K562 (cell line): ENCODE measurements at regions not wholly inside any gene's neighbourhood (a gene's known extent, or its start where the extent isn't known, plus 50 kb on each side); places are given as distances from the start of the nearest gene placed in this dataset.

Source experiments
- ATAC-seq: fragments of 200-7000 bp; cut with Tn5 transposase; 3 replicates; pipeline ENCODE4 v1.9.1; 2020; ENCODE audit warnings: moderate library complexity
- BruUV-seq: library from RNA; stranded (reverse); fragments of 400-500 nt; replicated peaks from 2 replicates; lab custom pipeline; 2021; lab: Mats Ljungman, UMichigan
- CTCF ChIA-PET: fragments of 300-600 bp; formaldehyde crosslinking; extraction: SDS; loops from one replicate; lab custom pipeline; 2021; ENCODE audit warnings: low intra/inter-chr PET ratio; lab: Yijun Ruan, JAX
- POLR2A ChIA-PET: fragments of 300-600, 350-650 bp; sonication (Branson Sonifier 250); formaldehyde crosslinking; extraction: SDS; loops from one replicate; lab custom pipeline; 2021; ENCODE audit warnings: antibody characterized with exemption, inconsistent platforms; lab: Yijun Ruan, JAX
- DNase-seq, 4 experiments: peaks; one replicate each; pipeline versions ENCODE4 v3.0.0 to v3.0.0-alpha.2; 2011 to 2018; ENCODE audit warnings: low spot score in 3 of 4, mixed read lengths in 3 of 4; ENCODE audit errors: extremely low read depth in 1 of 4
- FAIRE-seq: peaks from 2 replicates; lab custom pipeline; 2011; peaks lifted over from hg19 to GRCh38; lab: Jason Lieb, UNC
- H2AFZ ChIP-seq: 2 replicates; pipeline ENCODE4 v1.6.0; 2011; ENCODE audit warnings: low read depth, low read length, control low read depth, inconsistent platforms
- H3K27ac ChIP-seq: fragments of 200-600 bp; 3 replicates; pipeline ENCODE4 v1.8.0; 2011; ENCODE audit warnings: low read depth, mild to moderate bottlenecking, control low read depth, inconsistent platforms, low read length, moderate library complexity, mixed read lengths; ENCODE audit errors: extremely low read depth
- H3K27me3 ChIP-seq, 2 experiments: fragments of 300-600 bp in 1 of 2; 2 replicates in 1 of 2; 3 replicates in 1 of 2; pipeline versions ENCODE4 v1.6.0 to v1.8.0; 2011; ENCODE audit warnings: inconsistent platforms in 2 of 2, low read length in 2 of 2, mild to moderate bottlenecking in 1 of 2, mixed read lengths in 1 of 2, moderate library complexity in 1 of 2; ENCODE audit not compliant: control insufficient read depth in 2 of 2, insufficient read depth in 2 of 2
- H3K36me3 ChIP-seq: fragments of 300-600 bp; 3 replicates; pipeline ENCODE4 v1.8.0; 2011; ENCODE audit warnings: mild to moderate bottlenecking, low read length, inconsistent platforms; ENCODE audit not compliant: control insufficient read depth, insufficient read depth
- H3K4me1 ChIP-seq, 2 experiments: fragments of 200-600 bp in 1 of 2; replicated peaks in 1 of 2; 2 replicates in 1 of 2; 3 replicates in 1 of 2; pipeline versions ENCODE4 v1.5.1 to v1.8.0; 2011; ENCODE audit warnings: inconsistent platforms in 2 of 2, low read length in 2 of 2, mild to moderate bottlenecking in 1 of 2, mixed read lengths in 1 of 2, moderate library complexity in 1 of 2; ENCODE audit not compliant: control insufficient read depth in 2 of 2, insufficient read depth in 2 of 2
- H3K4me2 ChIP-seq: 2 replicates; pipeline ENCODE4 v1.6.1; 2011; ENCODE audit warnings: low read length, control low read depth, inconsistent platforms, mixed read lengths; ENCODE audit not compliant: insufficient read depth
- H3K4me3 ChIP-seq: fragments of 200-600 bp; sonication (generic), shearing (Covaris generic); 2 replicates; pipeline ENCODE4 v1.5.1; 2016; ENCODE audit warnings: control low read depth, inconsistent platforms
- H3K79me2 ChIP-seq: fragments of 200-600 bp; 3 replicates; pipeline ENCODE4 v1.8.0; 2011; ENCODE audit warnings: low read length, inconsistent platforms; ENCODE audit not compliant: control insufficient read depth, insufficient read depth
- H3K9ac ChIP-seq, 2 experiments: 2 replicates each; pipeline versions ENCODE4 v1.6.0 to v1.6.1; 2011; ENCODE audit warnings: low read depth in 2 of 2, low read length in 2 of 2, control low read depth in 1 of 2, inconsistent platforms in 1 of 2, mild to moderate bottlenecking in 1 of 2, mixed read lengths in 1 of 2; ENCODE audit not compliant: insufficient read depth in 1 of 2
- H3K9me1 ChIP-seq: one replicate; pipeline ENCODE4 v1.6.0; 2011; ENCODE audit warnings: inconsistent platforms, mild to moderate bottlenecking, low read length, moderate library complexity; ENCODE audit not compliant: control insufficient read depth, insufficient read depth
- H3K9me3 ChIP-seq: replicated peaks from 2 replicates; pipeline ENCODE4 v1.5.1; 2011; ENCODE audit warnings: low read depth, low read length, inconsistent platforms; ENCODE audit not compliant: control insufficient read depth, insufficient read depth
- H4K20me1 ChIP-seq: replicated peaks from 2 replicates; pipeline ENCODE4 v1.6.1; 2011; ENCODE audit warnings: low read length, inconsistent platforms, mixed read lengths; ENCODE audit not compliant: control insufficient read depth, insufficient read depth
- FIP1L1 ChIP-seq: fragments of 200-400 bp; formaldehyde crosslinking; IDR thresholded peaks from 2 replicates; pipeline ENCODE4 v1.6.1; 2018; ENCODE audit warnings: mild to moderate bottlenecking, low read depth, low read length; ENCODE audit not compliant: poor library complexity, severe bottlenecking
- KDM4B ChIP-seq, 2 experiments: fragments of 450-650 bp in 1 of 2; sonication (generic) in 1 of 2; IDR thresholded peaks; 2 replicates each; pipeline ENCODE4 v1.6.1; 2016 to 2017; ENCODE audit warnings: borderline replicate concordance in 2 of 2, antibody characterized with exemption in 1 of 2, low read depth in 1 of 2, mild to moderate bottlenecking in 1 of 2
- NCOA4 ChIP-seq: fragments of 450-650 bp; IDR thresholded peaks from 2 replicates; pipeline ENCODE4 v1.6.1; 2018; ENCODE audit warnings: mild to moderate bottlenecking; ENCODE audit not compliant: partially characterized antibody
- PML ChIP-seq: IDR thresholded peaks from 2 replicates; pipeline ENCODE4 v1.6.1; 2012; ENCODE audit warnings: low read length, inconsistent platforms
- SMARCC2 ChIP-seq: fragments of 450-650 bp; IDR thresholded peaks from 2 replicates; pipeline ENCODE4 v1.6.1; 2017; ENCODE audit warnings: antibody characterized with exemption, moderate library complexity, mild to moderate bottlenecking, low read depth
- SP2 ChIP-seq: IDR thresholded peaks from 2 replicates; pipeline ENCODE4 v1.6.1; 2011; ENCODE audit warnings: mild to moderate bottlenecking, low read depth, low read length, moderate library complexity; ENCODE audit not compliant: poor library complexity, severe bottlenecking; ENCODE audit errors: extremely low read depth
- TAF15 ChIP-seq: fragments of 200-400 bp; formaldehyde crosslinking; IDR thresholded peaks from 2 replicates; pipeline ENCODE4 v1.6.1; 2017; ENCODE audit warnings: mild to moderate bottlenecking, low read depth, low read length, moderate library complexity
- TAF7 ChIP-seq: fragments of 450-650 bp; IDR thresholded peaks from 2 replicates; pipeline ENCODE4 v1.6.1; 2016; ENCODE audit warnings: missing genetic modification characterization, missing compliant biosample characterization
- TEAD4 ChIP-seq, 2 experiments: sonication (generic) in 1 of 2; formaldehyde crosslinking in 1 of 2; IDR thresholded peaks; 2 replicates each; pipeline versions ENCODE4 v1.6.1 to v1.8.0; 2012 to 2022; ENCODE audit warnings: borderline replicate concordance in 1 of 2, inconsistent platforms in 1 of 2, low read length in 1 of 2, mild to moderate bottlenecking in 1 of 2, missing genetic modification reagents in 1 of 2
- WGBS: fragments of 100-300 bp; shearing (Covaris generic); methylation state at CpG from one replicate; pipeline ENCODE4 v1.1.6; 2016; ENCODE audit warnings: low coverage, mixed read lengths; ENCODE audit not compliant: insufficient coverage; ENCODE audit errors: missing lambda C conversion rate; 5-methylcytosine and 5-hydroxymethylcytosine counted together
- in situ Hi-C: fragments of 300-500 bp; cut with MboI; formaldehyde crosslinking; loops from 4 replicates; pipeline ENCODE4 v1.15.0; 2018; ENCODE audit warnings: inconsistent platforms, mixed read lengths
- intact Hi-C: fragments of 100-400 bp; cut with micrococcal nuclease; formaldehyde crosslinking; loops from 2 replicates; pipeline ENCODE4 v1.14.2; 2022
- TF ChIP-seq, protein P1 (sequence below): sonication (generic); formaldehyde crosslinking; IDR thresholded peaks from 2 replicates; pipeline ENCODE4 v1.8.1; 2023; ENCODE audit warnings: mild to moderate bottlenecking, missing genetic modification reagents

DNA sequence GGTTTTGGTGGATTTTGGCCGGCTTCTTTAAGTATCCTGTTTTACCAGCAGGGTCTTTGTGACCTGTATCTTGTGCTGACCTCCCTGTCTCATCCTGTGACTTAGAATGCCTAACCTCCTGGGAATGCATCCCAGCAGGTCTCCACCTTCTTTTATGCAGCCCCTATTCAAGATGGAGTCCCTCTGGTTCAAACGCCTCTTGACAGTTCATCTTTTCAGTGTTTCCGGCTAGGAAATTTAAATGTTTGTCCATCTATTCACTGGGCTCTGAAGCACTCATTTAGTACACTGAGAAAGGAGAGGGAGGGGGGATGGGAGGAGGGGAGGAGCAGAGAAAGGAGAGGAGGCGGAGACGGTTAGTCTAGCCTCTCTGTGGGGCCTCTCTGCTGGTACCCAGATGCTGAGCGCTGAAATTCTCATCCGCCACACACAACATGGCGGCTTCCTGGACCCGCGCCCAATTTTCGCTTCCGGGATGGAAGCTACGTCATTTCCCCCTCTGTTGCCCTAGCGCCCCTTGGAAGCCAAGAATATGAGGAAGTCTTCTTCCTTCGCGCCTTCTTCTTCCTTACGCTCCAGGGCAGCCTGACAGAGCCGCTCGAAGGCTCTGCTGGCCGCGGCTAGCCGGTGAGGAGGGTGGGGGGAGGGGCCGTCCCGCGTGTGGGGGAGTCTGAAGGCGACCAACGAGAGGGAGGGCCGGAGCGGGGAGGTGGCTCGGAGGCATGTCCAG lies 69.0 kb upstream of the SYT13 start (continued):
- TF ChIP-seq TAF7 (tag) (peak; percentile 53; the same call in 1 of the 2 replicates), SMARCC2 (no peak), NCOA4 (no peak), KDM4B (IDR thresholded peaks at IDR 0.05; ENCODE audit: borderline replicate concordance in 2 of 2, low read depth in 1 of 2) (peak in 1 of 2 experiments; percentile 70; a peak in 1 of 4 replicates)

DNA sequence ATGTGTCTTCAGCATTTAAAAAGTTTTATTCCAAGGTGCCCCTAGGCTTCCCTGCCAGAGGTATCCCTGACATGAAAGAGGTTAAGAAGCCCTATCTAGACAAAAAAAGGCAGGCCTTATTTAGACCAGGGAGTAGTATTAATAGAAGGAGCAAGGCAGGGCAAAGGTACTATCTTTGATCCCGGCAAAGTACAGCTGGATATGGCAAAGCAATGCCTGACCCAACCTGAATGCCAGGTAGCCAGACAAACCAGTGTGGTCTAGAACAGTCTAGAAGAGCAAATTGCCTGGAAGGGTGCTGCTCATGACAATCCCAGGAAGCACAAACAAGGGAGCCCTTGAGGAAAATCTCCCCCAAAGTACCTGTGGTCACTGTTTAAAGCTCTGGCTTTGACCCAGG lies 62.6 kb upstream of the SYT13 start:
- no peak for FAIRE-seq
- no peak overlapping the region for H2AFZ ChIP-seq
- POLR2A ChIA-PET = interaction anchor here (0.6 to 1.0 kb wide), 2 partner anchors 10 to 420 kb away, joined by 3 to 4 read pairs; no protein-coding TSS in a partner anchor
- no peaks in the 10 kb centered on the region for H3K9me1 ChIP-seq
- H3K4me1 ChIP-seq = no peaks in the 10 kb centered on the region
- CTCF ChIA-PET = no interaction called here
- no peak overlapping the region for H3K4me2 ChIP-seq
- no peak overlapping the region for H3K27ac ChIP-seq
- H3K79me2 ChIP-seq = no peaks in the 10 kb centered on the region
- intact Hi-C loops (no loop called here), in situ Hi-C loops (no loop called here)
- no peak for DNase-seq
- BruUV-seq = no TSS peak
- no peak overlapping the region for H3K4me3 ChIP-seq
- TF ChIP-seq SP2 = no peak
- TF ChIP-seq, protein P1, sequence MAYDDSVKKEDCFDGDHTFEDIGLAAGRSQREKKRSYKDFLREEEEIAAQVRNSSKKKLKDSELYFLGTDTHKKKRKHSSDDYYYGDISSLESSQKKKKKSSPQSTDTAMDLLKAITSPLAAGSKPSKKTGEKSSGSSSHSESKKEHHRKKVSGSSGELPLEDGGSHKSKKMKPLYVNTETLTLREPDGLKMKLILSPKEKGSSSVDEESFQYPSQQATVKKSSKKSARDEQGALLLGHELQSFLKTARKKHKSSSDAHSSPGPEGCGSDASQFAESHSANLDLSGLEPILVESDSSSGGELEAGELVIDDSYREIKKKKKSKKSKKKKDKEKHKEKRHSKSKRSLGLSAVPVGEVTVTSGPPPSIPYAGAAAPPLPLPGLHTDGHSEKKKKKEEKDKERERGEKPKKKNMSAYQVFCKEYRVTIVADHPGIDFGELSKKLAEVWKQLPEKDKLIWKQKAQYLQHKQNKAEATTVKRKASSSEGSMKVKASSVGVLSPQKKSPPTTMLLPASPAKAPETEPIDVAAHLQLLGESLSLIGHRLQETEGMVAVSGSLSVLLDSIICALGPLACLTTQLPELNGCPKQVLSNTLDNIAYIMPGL (CRISPR knock-in tag) = no peak
- no peak for TF ChIP-seq FIP1L1
- TF ChIP-seq TEAD4 (IDR thresholded peaks at IDR 0.05; ENCODE audit: low read length) = no peak
- no peak for TF ChIP-seq TEAD4 (CRISPR knock-in tag; IDR thresholded peaks at IDR 0.05; ENCODE audit: borderline replicate concordance)
- TF ChIP-seq TAF15 = no peak
- TF ChIP-seq SMARCC2 = no peak
- TF ChIP-seq PML = no peak
- peaks cover 3 to 6% of the 10 kb centered on the region in 2 experiments; a peak in 2 of 5 replicates for H3K27me3 ChIP-seq
- H4K20me1 ChIP-seq = no peaks in the 10 kb centered on the region
- no peaks in the 10 kb centered on the region for H3K36me3 ChIP-seq
- WGBS = 0% methylated on average over 1 of the region's 1 CpG
- no peaks in the 10 kb centered on the region for H3K9me3 ChIP-seq
- H3K9ac ChIP-seq = no peak overlapping the region
- no peak for ATAC-seq
